ENCODE measurements at regions not wholly inside any gene's neighbourhood (a gene's known extent, or its start where the extent isn't known, plus 50 kb on each side); places are given as distances from the start of the nearest gene placed in this dataset.

GRCh38 chr14:27184427-27184826 is 586.6 kb upstream of the NOVA1 start:
- no peak overlapping the region for H3K27ac ChIP-seq
- WGBS, 2 donors = 85 to 88% methylated on average over 4 of the region's 4 CpGs
- no peak overlapping the region for H3K4me3 ChIP-seq
- no peaks in the 10 kb centered on the region for H3K27me3 ChIP-seq
- H3K4me1 ChIP-seq = no peaks in the 10 kb centered on the region
- no peaks in the 10 kb centered on the region for H3K36me3 ChIP-seq (ENCODE audit: low read depth, missing control alignments)
- H3K9me3 ChIP-seq = no peaks in the 10 kb centered on the region
- intact Hi-C loops (cut with DNase I; ENCODE audit: low total_unique reads) = no loop called here
- DNase-seq = no peak
- no peak for TF ChIP-seq CTCF (IDR thresholded peaks at IDR 0.05)
- no peak for TF ChIP-seq POLR2A (IDR thresholded peaks at IDR 0.05)

- 89 to 97% methylated on average over 1 of the region's 1 CpG for WGBS, 2 donors
- intact Hi-C loops (cut with DNase I; ENCODE audit: low total_unique reads) = no loop called here
These were observed 588.2 kb upstream of the NOVA1 start for GRCh38 chr14:27186048-27186447.

GRCh38 chr14:27187136-27187535 is 589.3 kb upstream of the NOVA1 start:
- Histone ChIP-seq H3K36me3 (ENCODE audit: low read depth, missing control alignments) (no peaks in the 10 kb centered on the region), H3K4me3 (no peak overlapping the region), H3K27me3 (no peaks in the 10 kb centered on the region), H3K4me1 (no peaks in the 10 kb centered on the region), H3K9me3 (no peaks in the 10 kb centered on the region), H3K27ac (no peak overlapping the region)
- no peak for TF ChIP-seq POLR2A (IDR thresholded peaks at IDR 0.05)
- no peak for TF ChIP-seq CTCF (IDR thresholded peaks at IDR 0.05)
- intact Hi-C loops (cut with DNase I; ENCODE audit: low total_unique reads) = no loop called here
- no peak for DNase-seq

More at GRCh38 chr14:27186048-27186447, 588.2 kb upstream of the NOVA1 start:
- Histone ChIP-seq H3K27ac (no peak overlapping the region), H3K4me1 (no peaks in the 10 kb centered on the region), H3K27me3 (no peaks in the 10 kb centered on the region), H3K4me3 (no peak overlapping the region), H3K36me3 (ENCODE audit: low read depth, missing control alignments) (no peaks in the 10 kb centered on the region), H3K9me3 (no peaks in the 10 kb centered on the region)
- no peak for DNase-seq
- TF ChIP-seq POLR2A (IDR thresholded peaks at IDR 0.05) (no peak), CTCF (IDR thresholded peaks at IDR 0.05) (no peak)

GRCh38 chr14:27190296-27190695 is 592.5 kb upstream of the NOVA1 start:
- Histone ChIP-seq H3K9me3 (no peaks in the 10 kb centered on the region), H3K4me1 (no peaks in the 10 kb centered on the region), H3K27me3 (no peaks in the 10 kb centered on the region), H3K36me3 (ENCODE audit: low read depth, missing control alignments) (no peaks in the 10 kb centered on the region), H3K4me3 (no peak overlapping the region), H3K27ac (no peak overlapping the region)
- TF ChIP-seq POLR2A (IDR thresholded peaks at IDR 0.05) = no peak
- no peak for TF ChIP-seq CTCF (IDR thresholded peaks at IDR 0.05)
- no peak for DNase-seq
- intact Hi-C loops (cut with DNase I; ENCODE audit: low total_unique reads) = no loop called here
- 0 to 89% methylated on average over 1 of the region's 1 CpG for WGBS, 2 donors

GRCh38 chr14:27199272-27199671 is 601.4 kb upstream of the NOVA1 start:
- H3K4me1 ChIP-seq = no peaks in the 10 kb centered on the region
- intact Hi-C loops (cut with DNase I; ENCODE audit: low total_unique reads) = no loop called here
- H3K36me3 ChIP-seq (ENCODE audit: low read depth, missing control alignments) = no peaks in the 10 kb centered on the region
- H3K27me3 ChIP-seq = no peaks in the 10 kb centered on the region
- H3K4me3 ChIP-seq = no peak overlapping the region
- TF ChIP-seq CTCF (IDR thresholded peaks at IDR 0.05) = no peak
- no peak for TF ChIP-seq POLR2A (IDR thresholded peaks at IDR 0.05)
- no peak for DNase-seq
- WGBS, 2 donors = 43 to 79% methylated on average over 1 to 2 of the region's 2 CpGs
- H3K27ac ChIP-seq = no peak overlapping the region
- no peaks in the 10 kb centered on the region for H3K9me3 ChIP-seq
